Omental fat pad (tissue), 3 donors: ENCODE measurements at regions not wholly inside any gene's neighbourhood (a gene's known extent, or its start where the extent isn't known, plus 50 kb on each side); places are given as distances from the start of the nearest gene placed in this dataset.

Source experiments
- ATAC-seq: fragments of 150-250 bp; one replicate; pipeline ENCODE4 v1.9.1; 2016; ENCODE audit warnings: mild to moderate bottlenecking, moderate library complexity; ENCODE audit not compliant: low FRiP score
- DNase-seq: peaks from one replicate; pipeline ENCODE4 v3.0.0-alpha.2; 2019; ENCODE audit warnings: low spot score
- TF ChIP-seq, protein P1 (sequence below), 3 donors: fragments of 450-650 bp; IDR thresholded peaks; one replicate each; pipeline ENCODE4 v1.5.1; 2016 to 2017; ENCODE audit warnings: antibody characterized with exemption in 3 of 3, mild to moderate bottlenecking in 3 of 3, moderate library complexity in 2 of 3

DNA sequence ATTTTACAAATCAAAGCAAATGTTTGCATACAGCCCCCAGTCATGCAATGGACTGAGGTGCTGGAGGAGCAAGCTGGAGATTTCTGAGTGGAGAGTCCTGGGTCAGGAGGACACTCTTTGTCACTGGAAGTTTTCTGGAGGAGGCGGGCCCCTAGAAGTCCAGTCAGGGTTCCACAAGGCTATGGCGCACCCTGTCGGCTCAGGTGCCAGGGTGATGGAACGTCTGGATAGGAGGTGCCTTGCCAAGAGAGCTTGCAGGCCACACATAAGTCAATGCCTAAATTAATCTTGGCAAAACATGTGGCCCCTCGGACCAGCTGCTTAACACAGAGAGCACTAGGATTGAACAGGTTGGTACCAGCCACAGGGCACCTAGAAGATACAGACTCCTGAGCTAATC is 174.7 kb upstream of the CADM1 start:
- ATAC-seq = no peak
- TF ChIP-seq, protein P1, sequence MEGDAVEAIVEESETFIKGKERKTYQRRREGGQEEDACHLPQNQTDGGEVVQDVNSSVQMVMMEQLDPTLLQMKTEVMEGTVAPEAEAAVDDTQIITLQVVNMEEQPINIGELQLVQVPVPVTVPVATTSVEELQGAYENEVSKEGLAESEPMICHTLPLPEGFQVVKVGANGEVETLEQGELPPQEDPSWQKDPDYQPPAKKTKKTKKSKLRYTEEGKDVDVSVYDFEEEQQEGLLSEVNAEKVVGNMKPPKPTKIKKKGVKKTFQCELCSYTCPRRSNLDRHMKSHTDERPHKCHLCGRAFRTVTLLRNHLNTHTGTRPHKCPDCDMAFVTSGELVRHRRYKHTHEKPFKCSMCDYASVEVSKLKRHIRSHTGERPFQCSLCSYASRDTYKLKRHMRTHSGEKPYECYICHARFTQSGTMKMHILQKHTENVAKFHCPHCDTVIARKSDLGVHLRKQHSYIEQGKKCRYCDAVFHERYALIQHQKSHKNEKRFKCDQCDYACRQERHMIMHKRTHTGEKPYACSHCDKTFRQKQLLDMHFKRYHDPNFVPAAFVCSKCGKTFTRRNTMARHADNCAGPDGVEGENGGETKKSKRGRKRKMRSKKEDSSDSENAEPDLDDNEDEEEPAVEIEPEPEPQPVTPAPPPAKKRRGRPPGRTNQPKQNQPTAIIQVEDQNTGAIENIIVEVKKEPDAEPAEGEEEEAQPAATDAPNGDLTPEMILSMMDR (IDR thresholded peaks at IDR 0.05) = no peak
- no peak for DNase-seq

DNA sequence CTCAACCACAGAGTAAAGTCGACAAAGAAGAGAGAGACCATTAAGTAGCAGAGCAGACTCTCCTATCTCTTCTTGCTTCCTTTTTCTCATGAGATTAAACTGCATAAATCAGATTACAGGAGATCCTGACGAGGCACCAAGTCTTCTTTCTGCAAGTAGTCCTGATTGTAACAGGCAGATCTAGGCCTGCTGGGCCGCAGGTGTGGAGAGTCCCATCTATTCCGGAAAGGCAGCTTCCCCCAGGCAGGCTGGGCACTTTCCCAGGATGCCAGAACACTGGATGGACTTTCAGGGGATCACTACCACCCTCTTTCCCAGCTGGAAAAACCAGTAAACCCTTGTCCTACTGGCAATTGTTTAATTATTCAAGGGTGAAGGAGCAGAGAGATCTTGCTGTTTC is 173.0 kb upstream of the CADM1 start:
- ATAC-seq = no peak
- TF ChIP-seq, protein P1 (IDR thresholded peaks at IDR 0.05) = no peak
- DNase-seq = no peak

DNA sequence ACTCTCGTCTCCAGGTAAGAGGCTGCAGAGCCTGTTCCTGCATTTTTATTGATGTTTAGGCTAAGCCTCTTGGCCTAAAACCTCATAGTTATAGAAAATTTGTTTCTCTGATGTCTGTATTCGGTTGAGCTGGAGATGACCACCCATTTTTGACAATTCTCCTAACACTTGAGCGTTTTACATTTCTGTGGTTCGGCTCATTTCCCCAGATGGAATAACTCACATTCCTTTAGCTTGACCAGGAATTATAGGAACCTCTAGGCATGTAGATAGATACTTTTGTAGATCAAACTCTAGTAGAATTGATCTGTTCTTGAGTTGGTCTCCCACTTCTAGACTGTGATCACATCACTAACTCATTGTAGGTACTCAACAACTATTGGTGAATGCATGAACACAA is 172.6 kb upstream of the CADM1 start:
- no peak for DNase-seq
- TF ChIP-seq, protein P1 (IDR thresholded peaks at IDR 0.05) = no peak
- ATAC-seq = no peak

DNA sequence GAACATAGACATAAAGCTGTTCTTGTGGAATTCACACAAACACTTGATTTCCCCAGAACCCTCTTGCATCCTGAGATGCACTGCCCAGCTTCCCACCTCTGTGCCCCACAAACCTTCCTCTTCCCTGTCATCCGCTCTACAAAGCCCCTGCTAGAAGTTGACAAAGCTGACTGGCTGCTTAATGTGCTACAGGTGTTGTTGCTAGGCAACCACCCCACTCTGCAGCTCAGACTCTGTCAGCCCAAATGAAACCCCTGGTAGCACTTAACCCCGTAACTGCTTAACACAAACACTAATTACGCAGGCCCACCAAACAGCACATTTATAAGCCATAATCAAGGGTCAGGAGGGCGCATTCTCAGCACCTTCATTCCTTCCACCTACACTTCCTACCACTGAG is 172.0 kb upstream of the CADM1 start:
- ATAC-seq (no peak), DNase-seq (no peak)
- TF ChIP-seq, protein P1 (IDR thresholded peaks at IDR 0.05) = no peak

DNA sequence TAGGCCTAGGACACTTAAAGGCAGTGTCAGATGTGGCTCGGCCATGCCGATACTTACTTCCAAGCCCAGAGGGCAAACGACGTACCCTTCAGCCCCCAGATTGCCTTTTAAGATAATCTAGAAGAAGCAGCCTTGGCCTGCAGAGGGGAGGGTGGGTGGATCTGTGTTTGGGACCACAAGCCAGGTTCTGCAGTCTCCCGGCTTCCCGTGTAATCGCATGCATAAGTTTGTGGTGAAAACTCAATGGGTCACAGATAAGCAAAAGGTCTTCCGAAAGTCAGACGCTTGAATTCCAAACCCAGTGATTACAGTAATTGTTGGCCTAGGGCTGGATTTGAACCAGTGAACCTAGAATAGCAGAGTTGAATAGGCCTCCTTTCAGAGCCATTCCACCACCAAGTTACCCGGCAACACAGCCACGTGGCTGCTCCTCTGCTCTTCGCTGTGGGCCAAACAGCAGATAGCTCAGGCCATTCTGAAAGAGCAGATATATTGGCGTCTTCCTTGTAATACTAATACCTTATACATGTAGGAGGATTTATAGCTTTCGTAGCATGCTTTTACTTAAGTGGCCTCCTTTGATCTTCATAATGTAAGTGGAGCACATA is 170.8 kb upstream of the CADM1 start:
- DNase-seq = no peak
- TF ChIP-seq, protein P1 (IDR thresholded peaks at IDR 0.05) = no peak
- no peak for ATAC-seq

DNA sequence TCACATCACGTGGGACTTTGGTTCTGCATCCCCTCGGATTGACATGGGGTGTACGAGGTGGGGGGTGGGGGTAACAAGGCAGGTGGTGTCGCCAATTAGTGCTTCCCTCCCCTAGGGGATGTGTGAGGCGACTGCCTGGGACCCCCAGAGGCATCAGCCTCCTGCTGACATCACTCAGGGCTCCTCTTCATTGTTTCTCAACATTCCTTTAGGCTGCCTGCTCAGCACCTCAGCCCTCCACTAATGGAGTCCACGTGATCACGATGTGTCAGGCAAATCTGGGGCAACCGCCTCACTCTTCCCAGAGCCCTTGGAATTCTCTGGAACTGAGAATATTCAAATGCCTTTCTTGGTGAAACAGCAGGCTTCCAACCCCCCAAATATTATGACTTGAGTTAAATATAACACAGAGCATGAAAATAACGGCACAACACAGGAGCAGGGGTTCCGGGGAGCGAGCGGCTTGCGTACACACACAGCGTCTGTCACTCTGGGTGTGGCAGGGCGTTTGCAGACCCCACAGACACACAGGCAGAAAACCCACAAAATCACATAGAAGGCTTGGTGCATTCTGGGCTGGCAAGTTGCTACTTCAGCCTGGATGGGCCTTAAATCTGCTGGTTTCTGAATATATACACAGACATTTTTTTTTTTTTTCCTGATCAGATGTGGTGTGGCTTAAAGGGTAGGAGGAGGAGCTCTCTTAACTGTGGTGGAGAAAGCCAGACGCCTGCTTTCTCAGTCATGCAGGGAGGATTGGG is 170.1 kb upstream of the CADM1 start:
- DNase-seq (no peak), ATAC-seq (no peak)
- TF ChIP-seq, protein P1 (IDR thresholded peaks at IDR 0.05) = no peak

DNA sequence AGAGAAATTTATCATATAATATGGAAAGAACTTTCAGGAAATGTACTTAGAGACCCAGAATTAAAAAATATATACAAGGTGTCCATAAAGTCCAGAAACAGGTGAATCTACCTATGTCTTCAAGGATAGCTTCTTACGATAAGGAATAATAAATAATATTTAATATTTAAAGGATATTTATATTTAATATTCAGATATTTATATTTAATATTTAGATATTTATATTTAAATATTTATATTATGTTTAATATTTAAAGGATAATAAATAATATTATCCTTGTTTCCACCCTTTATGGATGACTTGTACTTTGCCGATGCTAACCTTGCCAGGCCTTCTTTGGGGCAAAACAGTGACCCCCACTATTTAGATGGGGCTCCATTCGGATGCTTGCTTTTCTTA is 169.5 kb upstream of the CADM1 start:
- TF ChIP-seq, protein P1 (IDR thresholded peaks at IDR 0.05) = no peak
- DNase-seq = no peak
- no peak for ATAC-seq
